H9 (cell line): ENCODE measurements at regions not wholly inside any gene's neighbourhood (a gene's known extent, or its start where the extent isn't known, plus 50 kb on each side); places are given as distances from the start of the nearest gene placed in this dataset.

Experiments used
- DNase-seq: peaks from one replicate; pipeline ENCODE4 v3.0.0-alpha.2; 2017
- H2AFZ ChIP-seq: one replicate; pipeline ENCODE4 v1.6.1; 2013; ENCODE audit warnings: mild to moderate bottlenecking, low read length, control low read depth, moderate library complexity
- H2AK5ac ChIP-seq: 2 replicates; pipeline ENCODE4 v1.6.1; 2013; ENCODE audit warnings: low read length, control low read depth, mixed read lengths; ENCODE audit not compliant: insufficient read length
- H2BK120ac ChIP-seq: one replicate; pipeline ENCODE4 v1.6.1; 2013; ENCODE audit warnings: low read depth, mild to moderate bottlenecking, low read length, control low read depth, inconsistent platforms; ENCODE audit not compliant: poor library complexity, severe bottlenecking
- H2BK12ac ChIP-seq: 2 replicates; pipeline ENCODE4 v1.6.1; 2013; ENCODE audit warnings: low read length, control low read depth, mixed read lengths, low read depth; ENCODE audit not compliant: insufficient read length
- H2BK15ac ChIP-seq: 2 replicates; pipeline ENCODE4 v1.6.1; 2013; ENCODE audit warnings: low read depth, low read length, control low read depth
- H2BK20ac ChIP-seq: one replicate; pipeline ENCODE4 v1.6.1; 2013; ENCODE audit warnings: low read depth, mild to moderate bottlenecking, low read length, control low read depth, inconsistent platforms; ENCODE audit not compliant: poor library complexity, severe bottlenecking
- H2BK5ac ChIP-seq: 2 replicates; pipeline ENCODE4 v1.6.1; 2013; ENCODE audit warnings: low read length, control low read depth, mixed read lengths; ENCODE audit not compliant: insufficient read length
- H3K14ac ChIP-seq: 2 replicates; pipeline ENCODE4 v1.6.1; 2013; ENCODE audit warnings: low read length, control low read depth; ENCODE audit not compliant: insufficient read depth
- H3K18ac ChIP-seq: 2 replicates; pipeline ENCODE4 v1.6.1; 2013; ENCODE audit warnings: low read depth, mild to moderate bottlenecking, mixed read lengths, low read length, control low read depth; ENCODE audit not compliant: insufficient read length
- H3K23ac ChIP-seq: 2 replicates; pipeline ENCODE4 v1.6.1; 2013; ENCODE audit warnings: low read length, control low read depth, mixed read lengths, low read depth; ENCODE audit not compliant: insufficient read length
- H3K23me2 ChIP-seq: 2 replicates; pipeline ENCODE4 v1.6.1; 2013; ENCODE audit warnings: low read depth, mild to moderate bottlenecking, mixed read lengths, low read length, control low read depth; ENCODE audit not compliant: insufficient read length, poor library complexity, severe bottlenecking
- H3K27ac ChIP-seq: 2 replicates; pipeline ENCODE4 v1.5.1; 2013; ENCODE audit warnings: low read length, control low read depth, mixed read lengths, low read depth; ENCODE audit not compliant: insufficient read length
- H3K27me3 ChIP-seq: 2 replicates; pipeline ENCODE4 v1.6.1; 2013; ENCODE audit warnings: low read length, control low read depth, inconsistent platforms; ENCODE audit not compliant: insufficient read depth
- H3K4ac ChIP-seq: 2 replicates; pipeline ENCODE4 v1.6.1; 2013; ENCODE audit warnings: low read depth, mild to moderate bottlenecking, control low read depth, inconsistent platforms, low read length, moderate library complexity
- H3K4me1 ChIP-seq: 2 replicates; pipeline ENCODE4 v1.6.1; 2013; ENCODE audit warnings: low read length, control low read depth, inconsistent platforms; ENCODE audit not compliant: insufficient read depth
- H3K4me2 ChIP-seq: 2 replicates; pipeline ENCODE4 v1.6.1; 2013; ENCODE audit warnings: low read length, control low read depth, mixed read lengths; ENCODE audit not compliant: insufficient read length, insufficient read depth
- H3K56ac ChIP-seq: 2 replicates; pipeline ENCODE4 v1.6.1; 2013; ENCODE audit warnings: low read depth, mild to moderate bottlenecking, mixed read lengths, low read length, control low read depth; ENCODE audit not compliant: insufficient read length
- H3K79me1 ChIP-seq: 2 replicates; pipeline ENCODE4 v1.6.1; 2013; ENCODE audit warnings: low read depth, mild to moderate bottlenecking, moderate library complexity, low read length, control low read depth, inconsistent platforms; ENCODE audit not compliant: insufficient read depth, poor library complexity, severe bottlenecking
- H3K79me2 ChIP-seq: 2 replicates; pipeline ENCODE4 v1.6.1; 2013; ENCODE audit warnings: low read length, control low read depth, inconsistent platforms; ENCODE audit not compliant: insufficient read depth
- H3K9ac ChIP-seq: 2 replicates; pipeline ENCODE4 v1.6.1; 2013; ENCODE audit warnings: low read length, control low read depth, mixed read lengths; ENCODE audit not compliant: insufficient read length; ENCODE audit errors: extremely low read depth
- H3K9me3 ChIP-seq: one replicate; pipeline ENCODE4 v1.6.1; 2013; ENCODE audit warnings: low read depth, low read length, inconsistent platforms; ENCODE audit not compliant: control insufficient read depth
- H3T11ph ChIP-seq: one replicate; pipeline ENCODE4 v1.6.1; 2013; ENCODE audit warnings: mild to moderate bottlenecking, low read length, control low read depth, inconsistent platforms
- H4K20me1 ChIP-seq: one replicate; pipeline ENCODE4 v1.6.1; 2013; ENCODE audit not compliant: control insufficient read depth, insufficient read length, insufficient read depth
- H4K5ac ChIP-seq: 2 replicates; pipeline ENCODE4 v1.6.1; 2013; ENCODE audit warnings: low read depth, mild to moderate bottlenecking, mixed read lengths, low read length, control low read depth; ENCODE audit not compliant: insufficient read length
- H4K8ac ChIP-seq: replicated peaks from 2 replicates; pipeline ENCODE4 v1.6.1; 2013; ENCODE audit warnings: low read length, control low read depth, mixed read lengths, low read depth; ENCODE audit not compliant: insufficient read length
- H4K91ac ChIP-seq: 2 replicates; pipeline ENCODE4 v1.6.1; 2013; ENCODE audit warnings: low read depth, mild to moderate bottlenecking, moderate library complexity, mixed read lengths, low read length, control low read depth; ENCODE audit not compliant: insufficient read length
- H3K27ac Mint-ChIP-seq, 3 experiments: 2 replicates in 2 of 3; 3 replicates in 1 of 3; pipeline ENCODE4 v1.8.0; 2020 to 2021; ENCODE audit warnings: mixed read lengths in 3 of 3, mild to moderate bottlenecking in 1 of 3, moderate library complexity in 1 of 3
- H3K27me3 Mint-ChIP-seq: 2 replicates; pipeline ENCODE4 v1.8.0; 2021; ENCODE audit warnings: low read depth, mild to moderate bottlenecking, moderate library complexity, mixed read lengths
- H3K36me3 Mint-ChIP-seq, 3 experiments: 2 replicates in 2 of 3; 3 replicates in 1 of 3; pipeline ENCODE4 v1.8.0; 2020 to 2021; ENCODE audit warnings: low read depth in 3 of 3, mixed read lengths in 3 of 3; ENCODE audit not compliant: insufficient read depth in 1 of 3
- H3K4me1 Mint-ChIP-seq, 2 experiments: 2 replicates each; pipeline ENCODE4 v1.8.0; 2020; ENCODE audit warnings: mixed read lengths in 2 of 2
- H3K4me3 Mint-ChIP-seq, 2 experiments: 2 replicates in 1 of 2; 3 replicates in 1 of 2; pipeline ENCODE4 v1.8.0; 2020 to 2021; ENCODE audit warnings: mild to moderate bottlenecking in 2 of 2, mixed read lengths in 2 of 2, moderate library complexity in 1 of 2
- H3K9me3 Mint-ChIP-seq, 2 experiments: 2 replicates in 1 of 2; 3 replicates in 1 of 2; pipeline ENCODE4 v1.8.0; 2020; ENCODE audit warnings: mild to moderate bottlenecking in 2 of 2, mixed read lengths in 2 of 2, moderate library complexity in 1 of 2
- CTCF ChIP-seq: fragments of 200-600 bp; sonication (generic); conservative IDR thresholded peaks from 3 replicates; pipeline ENCODE4 v1.8.0; 2021; ENCODE audit warnings: antibody characterized with exemption, mild to moderate bottlenecking
- WGBS: extraction: QIAGEN DNeasy Blood & Tissue Kit; methylation state at CpG from one replicate; pipeline ENCODE4 v1.1.7; 2013; ENCODE audit warnings: missing lambda C conversion rate, low lambda C conversion rate, mixed read lengths; ENCODE audit not compliant: insufficient read length; ENCODE audit errors: extremely low coverage; 5-methylcytosine and 5-hydroxymethylcytosine counted together

- DNase-seq: no peak
- Mint-ChIP-seq H3K27ac (no peak overlapping the region), H3K4me3 (no peak overlapping the region), H3K36me3 (no peaks in the 10 kb centered on the region), H3K4me1 (no peaks in the 10 kb centered on the region), H3K9me3 (no peaks in the 10 kb centered on the region), H3K27me3 (no peaks in the 10 kb centered on the region)
- Histone ChIP-seq H2BK20ac (no peak overlapping the region), H2BK120ac (no peak overlapping the region), H3K23me2 (no peaks in the 10 kb centered on the region), H2AK5ac (no peak overlapping the region), H3K23ac (no peak overlapping the region), H3K79me1 (no peaks in the 10 kb centered on the region), H4K8ac (no peak overlapping the region), H2AFZ (no peak overlapping the region), H3T11ph (no peak overlapping the region), H4K5ac (no peak overlapping the region), H3K27ac (no peak overlapping the region), H3K27me3 (no peaks in the 10 kb centered on the region), H3K4me1 (no peaks in the 10 kb centered on the region), H3K4ac (no peak overlapping the region), H3K9ac (no peak overlapping the region), H2BK15ac (no peak overlapping the region), H3K4me2 (no peak overlapping the region), H3K56ac (no peak overlapping the region), H3K14ac (no peak overlapping the region), H3K18ac (no peak overlapping the region), H4K91ac (no peak overlapping the region), H4K20me1 (no peaks in the 10 kb centered on the region), H3K9me3 (no peaks in the 10 kb centered on the region), H2BK5ac (no peak overlapping the region), H2BK12ac (no peak overlapping the region), H3K79me2 (no peaks in the 10 kb centered on the region)
- WGBS: no CpG with 5 or more reads among the region's 2 CpGs
- no peak for TF ChIP-seq CTCF
These were observed 315.0 kb upstream of the SYT4 start for GRCh38 chr18:43592269-43592668.
